Astrocyte of the spinal cord (primary cell): ENCODE measurements at regions not wholly inside any gene's neighbourhood (a gene's known extent, or its start where the extent isn't known, plus 50 kb on each side); places are given as distances from the start of the nearest gene placed in this dataset.

Source experiments
- DNase-seq: peaks from one replicate; pipeline ENCODE4 v3.0.0; 2011; ENCODE audit warnings: low read depth, low spot score
- H3K4me3 ChIP-seq: 2 replicates; pipeline ENCODE4 v1.5.1; 2011; ENCODE audit warnings: low read depth, mild to moderate bottlenecking, low read length, moderate library complexity
- in situ Hi-C: cut with HindIII; loops from 2 replicates; pipeline ENCODE4 v1.10.0; 2017; ENCODE audit warnings: low sequenced_read_pairs
- TF ChIP-seq, protein P1 (sequence below): IDR thresholded peaks from 2 replicates; pipeline ENCODE4 v1.5.1; 2012; ENCODE audit warnings: low read depth, mild to moderate bottlenecking, low read length, inconsistent platforms

DNA sequence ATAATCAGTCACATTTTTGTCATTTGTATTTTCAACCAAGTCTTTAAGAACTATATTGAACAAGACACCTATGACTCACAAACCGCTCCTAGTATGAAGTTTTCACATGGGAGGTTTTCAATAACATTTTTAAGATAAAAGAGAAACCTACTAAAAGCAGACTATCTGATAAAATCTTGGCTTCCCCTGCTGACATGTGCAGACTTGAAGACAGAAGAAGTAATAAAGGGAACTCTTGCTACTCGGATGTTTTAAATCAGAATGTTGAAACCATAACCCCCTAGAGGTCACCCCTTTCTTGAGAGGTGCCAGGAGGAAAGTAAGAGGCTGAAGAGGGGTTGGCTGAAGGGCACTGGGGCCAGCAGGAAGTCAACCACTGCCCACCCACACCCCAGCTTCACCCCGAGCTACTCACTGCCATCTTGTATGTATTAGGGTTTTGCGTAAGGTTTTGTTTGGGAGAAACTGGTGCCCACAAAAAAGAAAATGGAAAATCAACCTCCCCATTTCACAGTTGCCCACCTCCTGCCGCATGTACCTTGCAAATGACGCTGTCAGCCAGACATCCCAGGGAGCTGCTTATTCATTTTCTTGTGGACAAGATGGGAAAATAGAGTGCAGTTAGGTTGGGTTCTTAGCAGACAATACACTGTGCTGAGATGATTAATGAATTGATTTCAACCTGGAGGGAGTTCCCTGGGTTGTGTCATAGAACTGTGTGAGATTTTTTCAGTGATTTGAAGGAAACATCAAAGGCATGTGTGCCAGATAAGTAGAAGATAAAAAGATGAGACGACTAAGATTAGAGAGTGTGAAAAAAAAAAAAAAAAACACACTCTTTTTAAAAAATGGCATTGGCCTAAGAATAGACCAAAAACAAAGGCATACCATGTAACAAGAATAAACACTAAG, 83.2 kb upstream of the TAB2 start:
- no peak overlapping the region for H3K4me3 ChIP-seq
- in situ Hi-C loops = no loop called here
- TF ChIP-seq, protein P1, sequence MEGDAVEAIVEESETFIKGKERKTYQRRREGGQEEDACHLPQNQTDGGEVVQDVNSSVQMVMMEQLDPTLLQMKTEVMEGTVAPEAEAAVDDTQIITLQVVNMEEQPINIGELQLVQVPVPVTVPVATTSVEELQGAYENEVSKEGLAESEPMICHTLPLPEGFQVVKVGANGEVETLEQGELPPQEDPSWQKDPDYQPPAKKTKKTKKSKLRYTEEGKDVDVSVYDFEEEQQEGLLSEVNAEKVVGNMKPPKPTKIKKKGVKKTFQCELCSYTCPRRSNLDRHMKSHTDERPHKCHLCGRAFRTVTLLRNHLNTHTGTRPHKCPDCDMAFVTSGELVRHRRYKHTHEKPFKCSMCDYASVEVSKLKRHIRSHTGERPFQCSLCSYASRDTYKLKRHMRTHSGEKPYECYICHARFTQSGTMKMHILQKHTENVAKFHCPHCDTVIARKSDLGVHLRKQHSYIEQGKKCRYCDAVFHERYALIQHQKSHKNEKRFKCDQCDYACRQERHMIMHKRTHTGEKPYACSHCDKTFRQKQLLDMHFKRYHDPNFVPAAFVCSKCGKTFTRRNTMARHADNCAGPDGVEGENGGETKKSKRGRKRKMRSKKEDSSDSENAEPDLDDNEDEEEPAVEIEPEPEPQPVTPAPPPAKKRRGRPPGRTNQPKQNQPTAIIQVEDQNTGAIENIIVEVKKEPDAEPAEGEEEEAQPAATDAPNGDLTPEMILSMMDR = no peak
- DNase-seq = peak; percentile 73

DNA sequence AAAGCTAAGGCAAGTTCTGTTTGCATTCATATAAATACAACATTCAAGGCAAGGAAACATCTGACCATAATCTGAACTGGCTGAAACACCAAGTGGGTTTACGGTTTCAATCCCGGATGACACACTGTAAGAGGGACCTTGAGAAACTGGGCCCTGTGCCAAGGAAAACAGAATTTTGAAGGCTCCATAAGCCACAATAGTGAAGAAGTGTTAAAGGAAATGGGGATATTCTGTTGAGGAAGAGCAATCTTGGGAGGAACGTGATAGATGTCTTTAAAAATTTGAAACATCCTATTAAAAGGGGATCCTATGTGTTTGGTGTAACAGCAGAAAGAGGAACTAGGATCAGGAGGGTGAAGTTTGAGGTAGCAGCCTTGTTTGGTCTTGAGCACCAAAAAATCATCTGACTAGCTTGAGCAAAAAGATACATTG, 82.4 kb upstream of the TAB2 start:
- in situ Hi-C loops = no loop called here
- DNase-seq = peak; percentile 95
- TF ChIP-seq, protein P1 = no peak
- H3K4me3 ChIP-seq = no peak overlapping the region

DNA sequence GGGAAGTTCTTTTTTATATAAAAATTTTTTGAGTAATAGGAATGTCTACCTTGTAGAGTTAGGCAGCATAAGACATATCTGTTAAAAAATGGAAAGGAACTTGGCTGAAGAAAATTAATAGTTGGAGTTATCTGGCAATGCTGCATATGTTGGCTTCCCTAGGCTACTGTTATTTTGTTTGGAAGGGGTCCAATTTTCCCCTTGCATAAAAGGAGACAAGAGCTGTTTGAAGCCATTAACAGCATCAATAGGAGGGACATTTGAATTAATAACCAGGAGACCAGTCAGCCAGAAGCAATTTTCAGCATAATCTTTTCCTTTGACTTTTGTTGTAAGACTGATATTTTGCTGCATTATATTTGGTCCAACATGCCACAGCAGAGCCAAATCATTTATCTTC, 80.9 kb upstream of the TAB2 start:
- in situ Hi-C loops = no loop called here
- peak; percentile 78 for DNase-seq
- no peak overlapping the region for H3K4me3 ChIP-seq
- TF ChIP-seq, protein P1 = no peak

DNA sequence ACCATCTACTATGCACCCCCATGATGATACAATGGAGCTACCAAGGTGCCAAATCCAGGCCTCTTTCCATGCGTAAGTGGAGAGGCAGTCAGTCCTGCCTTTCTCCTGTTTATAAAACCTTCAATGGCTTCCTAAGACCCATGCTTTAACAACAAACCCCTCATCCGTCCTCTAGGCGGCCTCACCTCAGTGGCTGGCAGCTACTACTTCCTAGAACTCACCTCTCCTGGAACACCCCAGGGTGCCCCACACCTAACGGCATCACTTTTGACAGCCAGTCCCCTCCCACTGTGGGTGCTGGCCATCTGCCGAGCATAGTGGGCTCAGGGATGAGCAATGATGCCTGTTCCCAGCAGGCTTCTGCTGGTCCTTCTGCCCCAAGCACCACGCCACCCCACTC, 80.0 kb upstream of the TAB2 start:
- in situ Hi-C loops = no loop called here
- TF ChIP-seq, protein P1 = no peak
- no peak for DNase-seq
- no peak overlapping the region for H3K4me3 ChIP-seq

DNA sequence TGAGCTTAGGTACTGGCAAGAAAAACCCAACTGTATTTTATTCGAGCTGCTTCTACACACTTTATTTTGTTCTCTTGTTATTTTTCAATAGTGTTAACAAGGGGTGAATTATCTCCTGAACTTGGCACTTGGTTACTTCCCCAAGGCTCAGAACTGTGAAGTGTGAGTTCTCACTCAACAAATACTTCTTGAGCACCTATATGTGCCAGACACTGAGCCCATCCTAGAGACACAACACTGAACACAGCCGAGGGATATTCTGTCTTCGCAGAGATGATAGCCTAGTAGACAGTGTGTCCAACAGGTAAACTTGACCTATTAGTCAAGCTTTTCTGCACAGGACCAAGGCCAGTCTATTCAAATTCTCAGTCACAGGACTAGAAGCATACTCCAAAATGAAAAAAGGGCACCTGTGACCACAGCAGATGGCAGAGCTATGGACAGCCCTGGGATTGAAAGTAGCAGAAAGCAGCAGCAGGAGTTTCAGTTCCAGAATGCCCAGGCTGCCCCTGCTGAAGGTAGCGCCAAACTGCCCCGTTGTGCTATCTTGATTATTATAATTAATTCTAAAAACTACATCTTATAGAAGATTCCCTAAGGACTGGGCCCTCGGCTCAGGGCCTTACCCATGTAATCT, 77.8 kb upstream of the TAB2 start:
- TF ChIP-seq, protein P1 = no peak
- in situ Hi-C loops = no loop called here
- DNase-seq = no peak
- H3K4me3 ChIP-seq = no peak overlapping the region

DNA sequence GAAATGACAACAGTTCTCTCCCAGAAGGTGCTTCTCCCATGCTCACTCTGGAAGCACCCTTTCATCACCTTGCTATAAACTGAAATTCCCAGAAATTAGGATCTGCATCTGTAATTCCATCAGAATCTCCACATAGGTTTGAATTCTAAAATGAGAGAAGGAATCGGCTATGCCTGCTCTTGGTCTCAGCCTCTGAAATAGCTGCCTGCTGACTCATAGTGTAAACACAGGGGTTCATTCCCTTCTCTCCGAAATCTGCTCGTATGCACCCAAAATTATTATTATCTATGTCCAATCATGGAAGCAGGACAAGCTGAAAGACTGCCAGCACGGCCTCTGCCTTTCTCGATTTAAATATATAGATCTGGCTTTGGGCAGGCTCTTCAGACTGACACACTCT, 74.6 kb upstream of the TAB2 start:
- TF ChIP-seq, protein P1 = no peak
- in situ Hi-C loops = no loop called here
- no peak overlapping the region for H3K4me3 ChIP-seq
- peak; percentile 49 for DNase-seq
